Neuronal stem cell (in vitro differentiated cells): ENCODE measurements at regions not wholly inside any gene's neighbourhood (a gene's known extent, or its start where the extent isn't known, plus 50 kb on each side); places are given as distances from the start of the nearest gene placed in this dataset.
"Not testable (repeated sequence)": the region's sequence is repeated elsewhere in the genome, so short reads cannot be mapped to it uniquely, and the experiment has no call there.

ENCODE experiments used
- DNase-seq: peaks from one replicate; pipeline ENCODE4 v3.0.0-alpha.2; 2013; ENCODE audit warnings: low spot score
- H2AFZ ChIP-seq: one replicate; pipeline ENCODE4 v1.6.1; 2013; ENCODE audit warnings: mild to moderate bottlenecking, low read length, inconsistent platforms
- H2AK5ac ChIP-seq: 2 replicates; pipeline ENCODE4 v1.6.1; 2013; ENCODE audit warnings: low read depth, mild to moderate bottlenecking, inconsistent platforms, low read length, moderate library complexity, mixed read lengths
- H2BK120ac ChIP-seq: 2 replicates; pipeline ENCODE4 v1.6.1; 2013; ENCODE audit warnings: low read depth, mild to moderate bottlenecking, inconsistent platforms, low read length, moderate library complexity, mixed read lengths
- H2BK12ac ChIP-seq: one replicate; pipeline ENCODE4 v1.6.1; 2013; ENCODE audit warnings: low read length, inconsistent platforms
- H2BK15ac ChIP-seq: 2 replicates; pipeline ENCODE4 v1.6.1; 2013; ENCODE audit warnings: mild to moderate bottlenecking, low read length, inconsistent platforms, mixed read lengths
- H2BK5ac ChIP-seq: one replicate; pipeline ENCODE4 v1.6.1; 2013; ENCODE audit warnings: inconsistent platforms, mild to moderate bottlenecking, low read length, moderate library complexity
- H3K14ac ChIP-seq: one replicate; pipeline ENCODE4 v1.6.1; 2013; ENCODE audit warnings: low read length, inconsistent platforms
- H3K18ac ChIP-seq: 2 replicates; pipeline ENCODE4 v1.6.1; 2013; ENCODE audit warnings: low read length, inconsistent platforms
- H3K23ac ChIP-seq: 2 replicates; pipeline ENCODE4 v1.6.1; 2013; ENCODE audit warnings: low read depth, mild to moderate bottlenecking, mixed read lengths, low read length, inconsistent platforms; ENCODE audit not compliant: poor library complexity
- H3K27ac ChIP-seq: replicated peaks from 3 replicates; pipeline ENCODE4 v1.5.1; 2013; ENCODE audit warnings: low read length, inconsistent platforms
- H3K27me3 ChIP-seq, 3 experiments: 2 replicates each; pipeline ENCODE4 v1.6.1; 2013; ENCODE audit warnings: low read length in 3 of 3, mild to moderate bottlenecking in 2 of 3, inconsistent platforms in 1 of 3, low read depth in 1 of 3, mixed read lengths in 1 of 3, moderate library complexity in 1 of 3; ENCODE audit not compliant: control insufficient read depth in 3 of 3, insufficient read depth in 3 of 3
- H3K36me3 ChIP-seq, 2 donors: replicated peaks in 1 of 2; 2 replicates each; pipeline ENCODE4 v1.6.1; 2013; ENCODE audit warnings: low read length in 2 of 2; ENCODE audit not compliant: control insufficient read depth in 2 of 2, insufficient read depth in 2 of 2
- H3K4ac ChIP-seq: 2 replicates; pipeline ENCODE4 v1.6.1; 2013; ENCODE audit warnings: inconsistent platforms, mild to moderate bottlenecking, low read length, moderate library complexity
- H3K4me1 ChIP-seq, 2 donors: 1 replicate in 1 of 2; 2 replicates in 1 of 2; pipeline ENCODE4 v1.6.1; 2013; ENCODE audit warnings: low read length in 2 of 2, low read depth in 1 of 2; ENCODE audit not compliant: control insufficient read depth in 2 of 2, insufficient read depth in 1 of 2
- H3K4me2 ChIP-seq: one replicate; pipeline ENCODE4 v1.6.1; 2013; ENCODE audit warnings: mild to moderate bottlenecking, low read length, inconsistent platforms; ENCODE audit not compliant: insufficient read depth, poor library complexity, severe bottlenecking
- H3K4me3 ChIP-seq, 2 donors: 2 replicates each; pipeline ENCODE4 v1.5.1; 2013; ENCODE audit warnings: low read length in 2 of 2, mild to moderate bottlenecking in 2 of 2, inconsistent platforms in 1 of 2, moderate library complexity in 1 of 2
- H3K79me1 ChIP-seq: one replicate; pipeline ENCODE4 v1.6.1; 2013; ENCODE audit warnings: low read depth, mild to moderate bottlenecking, inconsistent platforms, low read length, moderate library complexity
- H3K9ac ChIP-seq: one replicate; pipeline ENCODE4 v1.6.1; 2013; ENCODE audit warnings: mild to moderate bottlenecking, low read depth, low read length, inconsistent platforms; ENCODE audit not compliant: poor library complexity
- H3K9me3 ChIP-seq, 2 donors: replicated peaks in 1 of 2; 2 replicates each; pipeline versions ENCODE3 to v1.6.1; 2013; ENCODE audit warnings: low read length in 2 of 2, mild to moderate bottlenecking in 2 of 2, inconsistent platforms in 1 of 2, low read depth in 1 of 2, mixed read lengths in 1 of 2, moderate library complexity in 1 of 2; ENCODE audit not compliant: control insufficient read depth in 2 of 2, insufficient read depth in 1 of 2
- H4K8ac ChIP-seq: one replicate; pipeline ENCODE4 v1.6.1; 2013; ENCODE audit warnings: low read depth, mild to moderate bottlenecking, inconsistent platforms, low read length, moderate library complexity
- H4K91ac ChIP-seq: one replicate; pipeline ENCODE4 v1.6.1; 2013; ENCODE audit warnings: low read length, low read depth, mild to moderate bottlenecking, inconsistent platforms; ENCODE audit not compliant: poor library complexity
- WGBS, 2 donors: extraction: QIAGEN DNeasy Blood & Tissue Kit; methylation state at CpG; one replicate each; pipeline ENCODE4 v1.1.7; 2013; ENCODE audit warnings: missing lambda C conversion rate in 2 of 2, mixed read lengths in 1 of 2; ENCODE audit not compliant: insufficient read length in 2 of 2, insufficient replicate concordance in 1 of 2; ENCODE audit errors: extremely low coverage in 2 of 2; 5-methylcytosine and 5-hydroxymethylcytosine counted together

DNA sequence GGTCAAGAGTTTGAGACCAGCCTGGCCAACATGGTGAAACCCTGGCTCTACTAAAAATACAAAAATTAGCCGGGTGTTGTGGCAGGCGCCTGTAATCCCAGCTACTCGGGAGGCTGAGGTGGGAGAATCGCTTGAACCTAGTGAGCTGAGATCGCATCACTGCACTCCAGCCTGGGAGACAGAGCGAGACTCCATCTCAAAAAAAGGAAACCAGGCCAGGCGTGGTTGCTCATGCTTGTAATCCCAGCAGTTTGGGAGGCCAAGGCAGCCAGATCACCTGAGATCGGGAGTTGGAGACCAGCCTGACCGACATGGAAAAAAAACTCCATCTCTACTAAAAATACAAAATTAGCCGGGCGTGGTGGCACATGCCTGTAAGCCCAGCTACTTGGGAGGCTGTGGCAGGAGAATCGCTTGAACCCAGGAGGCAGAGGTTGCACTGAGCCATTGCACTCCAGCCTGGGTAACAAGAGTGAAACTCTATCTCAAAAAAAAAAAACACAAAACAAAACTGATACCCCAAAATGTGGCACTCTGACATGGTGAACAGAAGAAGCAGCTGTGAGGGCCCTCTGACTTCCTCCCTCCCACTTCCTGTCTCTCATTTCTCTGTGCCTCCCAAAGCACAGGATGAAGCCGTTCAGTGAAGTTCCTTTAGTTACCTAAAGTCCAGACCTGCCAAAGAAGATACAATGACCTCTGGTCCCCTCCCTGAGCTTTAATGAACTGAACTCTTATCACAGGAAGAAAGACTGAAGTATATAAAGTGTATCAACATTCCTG is 93.2 kb upstream of the GRIN2A start:
- not testable (repeated sequence) for H3K14ac ChIP-seq, H3K27ac ChIP-seq, H3K4me2 ChIP-seq, DNase-seq, H2BK12ac ChIP-seq, H3K4ac ChIP-seq, H3K9me3 ChIP-seq, H2BK5ac ChIP-seq, H2BK15ac ChIP-seq, H4K8ac ChIP-seq, H3K27me3 ChIP-seq, H2AK5ac ChIP-seq, H3K18ac ChIP-seq, H3K79me1 ChIP-seq, H3K4me1 ChIP-seq, H3K36me3 ChIP-seq, H2AFZ ChIP-seq, H4K91ac ChIP-seq, H2BK120ac ChIP-seq, H3K23ac ChIP-seq, H3K9ac ChIP-seq, H3K4me3 ChIP-seq
- no CpG with 5 or more reads among the region's 13 CpGs for WGBS, 2 donors

DNA sequence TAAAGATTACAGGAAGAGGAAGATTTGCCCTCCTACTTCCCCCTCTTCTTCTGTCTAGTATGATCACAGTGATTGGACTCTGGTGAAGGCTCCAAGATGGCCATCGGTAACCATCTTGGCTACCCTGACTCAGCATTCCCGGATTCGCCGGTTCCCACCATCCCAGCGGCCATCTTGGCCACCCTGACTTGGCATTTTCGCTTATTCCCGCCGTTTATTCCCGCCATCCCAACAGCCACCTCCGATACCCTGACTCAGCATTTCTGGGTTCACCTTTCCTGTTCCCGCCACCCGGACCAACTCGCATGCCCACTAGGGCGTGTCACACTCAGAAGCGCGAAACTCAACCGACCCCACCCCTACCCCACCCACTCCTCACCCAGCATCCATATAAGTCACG is 95.4 kb upstream of the GRIN2A start:
- no peak overlapping the region for H3K4me2 ChIP-seq
- H3K14ac ChIP-seq, result no peak overlapping the region
- no peak overlapping the region for H2BK12ac ChIP-seq
- no peaks in the 10 kb centered on the region for H3K4me1 ChIP-seq
- no peak overlapping the region for H4K91ac ChIP-seq
- no peak overlapping the region for H2AK5ac ChIP-seq
- H3K79me1 ChIP-seq, result no peaks in the 10 kb centered on the region
- no peak overlapping the region for H4K8ac ChIP-seq
- no peak overlapping the region for H3K4me3 ChIP-seq
- no peak overlapping the region for H3K18ac ChIP-seq
- H3K27ac ChIP-seq, result no peak overlapping the region
- no peak for DNase-seq
- no peaks in the 10 kb centered on the region for H3K27me3 ChIP-seq
- H3K36me3 ChIP-seq, result no peaks in the 10 kb centered on the region
- no peak overlapping the region for H2AFZ ChIP-seq
- H3K23ac ChIP-seq, result no peak overlapping the region
- H3K9ac ChIP-seq, result no peak overlapping the region
- WGBS, 2 donors, result no CpG with 5 or more reads among the region's 18 CpGs
- H2BK5ac ChIP-seq, result no peak overlapping the region
- peaks cover 0 to 2% of the 10 kb centered on the region in 2 donors for H3K9me3 ChIP-seq
- no peak overlapping the region for H2BK120ac ChIP-seq
- no peak overlapping the region for H3K4ac ChIP-seq
- no peak overlapping the region for H2BK15ac ChIP-seq

DNA sequence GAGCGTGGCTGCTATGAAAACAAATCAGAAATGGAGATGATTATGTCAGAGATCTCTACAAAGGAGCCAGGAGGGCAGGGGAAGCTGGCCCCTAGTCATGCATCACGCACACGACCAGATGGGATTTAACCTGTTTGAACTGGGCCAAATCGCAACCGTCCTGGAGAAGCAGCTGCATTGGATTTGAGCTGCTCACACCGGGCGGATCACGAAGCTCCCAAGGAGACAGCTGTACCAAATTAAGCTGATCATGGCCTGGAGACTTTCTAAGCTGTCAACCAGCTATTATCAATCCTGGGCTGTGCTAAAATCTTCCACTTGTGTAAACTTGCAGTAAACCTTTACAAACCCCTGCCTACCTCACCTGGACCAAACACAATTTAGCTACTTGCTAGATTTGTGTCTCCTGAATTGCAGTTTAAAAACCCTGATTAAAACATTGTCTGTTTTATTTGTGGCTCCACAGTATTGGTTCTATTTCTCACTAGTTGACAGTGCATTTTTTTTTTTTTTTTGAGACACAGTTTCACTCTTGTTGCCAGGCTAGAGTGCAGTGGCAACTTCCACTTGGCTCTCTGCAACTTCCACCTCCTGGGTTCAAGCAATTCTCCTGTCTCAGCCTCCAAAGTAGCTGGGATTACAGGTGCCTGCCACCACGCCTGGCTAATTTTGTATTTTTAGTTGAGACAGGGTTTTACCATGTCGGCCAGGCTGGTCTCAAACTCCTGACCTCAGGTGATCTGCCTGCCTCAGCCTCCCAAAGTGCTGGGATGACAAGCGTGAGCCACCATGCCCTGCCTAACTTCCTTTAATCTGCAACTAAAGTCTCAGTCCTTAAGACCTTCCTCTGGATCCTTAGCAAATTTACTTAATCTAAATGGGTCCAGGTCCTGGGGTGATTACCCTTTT is 98.3 kb upstream of the GRIN2A start:
- no CpG with 5 or more reads among the region's 11 CpGs for WGBS, 2 donors
- no peak overlapping the region for H3K4ac ChIP-seq

DNA sequence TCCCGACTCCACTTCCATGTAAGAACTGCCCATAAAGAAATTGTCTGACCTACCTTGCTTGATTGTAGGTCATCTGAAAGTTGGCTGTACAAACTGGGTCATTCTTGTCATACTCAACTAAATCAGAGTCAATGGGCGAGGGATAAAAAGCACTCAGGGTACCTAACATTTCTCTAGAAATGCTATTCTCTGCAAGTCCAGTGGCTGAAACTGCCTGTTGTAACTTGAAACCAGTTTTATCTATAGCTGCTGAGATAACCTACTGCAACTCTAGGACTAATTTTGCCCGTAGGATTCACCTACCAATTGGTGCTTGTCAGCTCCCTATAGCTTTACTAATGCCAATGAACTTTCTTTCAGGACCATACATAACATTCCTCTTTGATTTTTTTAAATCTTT is 100.1 kb upstream of the GRIN2A start:
- no CpG with 5 or more reads among the region's 3 CpGs for WGBS, 2 donors
- Histone ChIP-seq H3K4me1 (no peaks in the 10 kb centered on the region), H3K4ac (no peak overlapping the region), H2AFZ (no peak overlapping the region), H3K36me3 (no peaks in the 10 kb centered on the region), H2BK5ac (no peak overlapping the region), H3K23ac (no peak overlapping the region), H3K27me3 (no peaks in the 10 kb centered on the region), H3K18ac (no peak overlapping the region), H2AK5ac (no peak overlapping the region), H4K8ac (no peak overlapping the region), H3K14ac (no peak overlapping the region), H3K27ac (no peak overlapping the region), H3K4me2 (no peak overlapping the region), H3K79me1 (no peaks in the 10 kb centered on the region), H3K4me3 (no peak overlapping the region), H2BK12ac (no peak overlapping the region), H4K91ac (no peak overlapping the region), H3K9ac (no peak overlapping the region), H2BK15ac (no peak overlapping the region), H3K9me3 (peaks cover 0 to 2% of the 10 kb centered on the region in 2 donors), H2BK120ac (no peak overlapping the region)
- no peak for DNase-seq

More for the DNA sequence above, 98.3 kb upstream of the GRIN2A start:
- H3K27ac ChIP-seq, result no peak overlapping the region
- H3K18ac ChIP-seq, result no peak overlapping the region
- no peak overlapping the region for H2BK120ac ChIP-seq
- DNase-seq, result no peak
- no peak overlapping the region for H4K91ac ChIP-seq
- H4K8ac ChIP-seq, result no peak overlapping the region
- no peaks in the 10 kb centered on the region for H3K79me1 ChIP-seq
- no peak overlapping the region for H2BK12ac ChIP-seq
- no peak overlapping the region for H2AFZ ChIP-seq
- H3K4me3 ChIP-seq, result no peak overlapping the region
- H3K14ac ChIP-seq, result no peak overlapping the region
- H3K27me3 ChIP-seq, result no peaks in the 10 kb centered on the region
- no peak overlapping the region for H3K9ac ChIP-seq
- no peak overlapping the region for H2AK5ac ChIP-seq
- H2BK15ac ChIP-seq, result no peak overlapping the region
- peaks cover 0 to 2% of the 10 kb centered on the region in 2 donors for H3K9me3 ChIP-seq
- no peak overlapping the region for H3K23ac ChIP-seq
- no peak overlapping the region for H3K4me2 ChIP-seq
- H3K4me1 ChIP-seq, result no peaks in the 10 kb centered on the region
- H2BK5ac ChIP-seq, result no peak overlapping the region
- H3K36me3 ChIP-seq, result no peaks in the 10 kb centered on the region
